B cell (primary cell): ENCODE measurements at regions not wholly inside any gene's neighbourhood (a gene's known extent, or its start where the extent isn't known, plus 50 kb on each side); places are given as distances from the start of the nearest gene placed in this dataset.

Experiments used
- ATAC-seq: fragments of 200-7000 bp; cut with Tn5 transposase; one replicate; pipeline ENCODE4 v1.10.0; 2021; ENCODE audit warnings: low read depth, mild to moderate bottlenecking, moderate number of reproducible peaks, moderate library complexity
- CTCF ChIA-PET: fragments of 350-600 bp; sonication (Branson Sonifier 250); formaldehyde crosslinking; loops from one replicate; lab custom pipeline; 2021; ENCODE audit warnings: antibody characterized with exemption, inconsistent platforms; lab: Charles Lee
- POLR2A ChIA-PET: fragments of 350-600 bp; sonication (Branson Sonifier 250); formaldehyde crosslinking; loops from one replicate; lab custom pipeline; 2021; ENCODE audit warnings: antibody characterized with exemption; lab: Charles Lee
- DNase-seq: peaks from one replicate; pipeline ENCODE4 v3.0.0; 2013
- H2AFZ ChIP-seq: 2 replicates; pipeline ENCODE4 v1.6.1; 2012; ENCODE audit warnings: mild to moderate bottlenecking, low read depth, low read length; ENCODE audit not compliant: insufficient read depth, poor library complexity, severe bottlenecking
- H3K27ac ChIP-seq, 2 donors: 1 replicate in 1 of 2; 2 replicates in 1 of 2; pipeline ENCODE4 v1.5.1; 2012 to 2013; ENCODE audit warnings: low read length in 2 of 2, mild to moderate bottlenecking in 2 of 2, moderate library complexity in 1 of 2
- H3K27me3 ChIP-seq, 4 experiments: fragments of 200-600 bp in 1 of 4; sonication (generic) in 1 of 4; replicated peaks in 1 of 4; 1 replicate in 2 of 4; 2 replicates in 2 of 4; pipeline versions ENCODE4 v1.6.1 to v1.7.0; 2013 to 2016; ENCODE audit warnings: low read length in 3 of 4, mild to moderate bottlenecking in 2 of 4, mixed read lengths in 1 of 4, moderate library complexity in 1 of 4; ENCODE audit not compliant: insufficient read depth in 4 of 4, control insufficient read depth in 3 of 4; ENCODE audit errors: control extremely low read depth in 1 of 4
- H3K36me3 ChIP-seq, 2 experiments: replicated peaks in 1 of 2; 1 replicate in 1 of 2; 2 replicates in 1 of 2; pipeline versions ENCODE4 v1.6.1 to v1.7.1; 2013; ENCODE audit warnings: low read length in 1 of 2; ENCODE audit not compliant: insufficient read depth in 2 of 2, control insufficient read depth in 1 of 2; ENCODE audit errors: control extremely low read depth in 1 of 2, extremely low read depth in 1 of 2
- H3K4me1 ChIP-seq, 2 donors: fragments of 200-600 bp in 1 of 2; sonication (generic) in 1 of 2; 1 replicate in 1 of 2; 2 replicates in 1 of 2; pipeline versions ENCODE4 v1.5.1 to v1.6.1; 2013 to 2017; ENCODE audit warnings: low read length in 2 of 2; ENCODE audit not compliant: control insufficient read depth in 2 of 2, insufficient read depth in 2 of 2
- H3K4me2 ChIP-seq: replicated peaks from 2 replicates; pipeline ENCODE3; 2012; ENCODE audit warnings: mild to moderate bottlenecking, low read depth, low read length; ENCODE audit not compliant: poor library complexity, severe bottlenecking
- H3K4me3 ChIP-seq, 5 experiments: fragments of 200-600 bp in 1 of 5; sonication (generic) in 1 of 5; 1 replicate in 3 of 5; 2 replicates in 2 of 5; pipeline versions ENCODE4 v1.5.1 to v1.7.0; 2011 to 2016; ENCODE audit warnings: low read length in 4 of 5, mild to moderate bottlenecking in 4 of 5, low read depth in 2 of 5, control low read depth in 1 of 5, moderate library complexity in 1 of 5; ENCODE audit not compliant: insufficient read depth in 1 of 5; ENCODE audit errors: control extremely low read depth in 1 of 5, extremely low read depth in 1 of 5
- H3K79me2 ChIP-seq: fragments of 200-600 bp; sonication (generic); one replicate; pipeline ENCODE4 v1.6.0; 2016; ENCODE audit warnings: low read length; ENCODE audit not compliant: control insufficient read depth, insufficient read depth
- H3K9ac ChIP-seq: fragments of 200-600 bp; sonication (generic); 2 replicates; pipeline ENCODE4 v1.6.1; 2017; ENCODE audit warnings: mild to moderate bottlenecking, low read length, moderate library complexity
- H3K9me3 ChIP-seq, 3 donors: one replicate each; pipeline versions ENCODE4 v1.6.1 to v1.7.1; 2013; ENCODE audit warnings: low read length in 2 of 3; ENCODE audit not compliant: control insufficient read depth in 2 of 3, insufficient read depth in 1 of 3; ENCODE audit errors: control extremely low read depth in 1 of 3
- H4K20me1 ChIP-seq: 2 replicates; pipeline ENCODE4 v1.6.0; 2012; ENCODE audit warnings: mild to moderate bottlenecking, low read length; ENCODE audit not compliant: insufficient read depth, control insufficient read depth, poor library complexity, severe bottlenecking
- H3K27ac Mint-ChIP-seq: one replicate; pipeline ENCODE4 v1.8.0; 2021; ENCODE audit warnings: mixed read lengths
- H3K27me3 Mint-ChIP-seq: one replicate; pipeline ENCODE4 v1.8.0; 2021; ENCODE audit warnings: mixed read lengths
- H3K4me1 Mint-ChIP-seq: one replicate; pipeline ENCODE4 v1.8.0; 2021; ENCODE audit warnings: mixed read lengths
- H3K4me3 Mint-ChIP-seq: one replicate; pipeline ENCODE4 v1.8.0; 2021; ENCODE audit warnings: mixed read lengths
- H3K9me3 Mint-ChIP-seq: one replicate; pipeline ENCODE4 v1.8.0; 2022; ENCODE audit warnings: mixed read lengths; ENCODE audit not compliant: insufficient read depth
- CTCF ChIP-seq: fragments of 200-600 bp; IDR thresholded peaks from one replicate; pipeline ENCODE4 v1.8.0; 2022; ENCODE audit warnings: antibody characterized with exemption, mild to moderate bottlenecking
- EZH2 ChIP-seq: IDR thresholded peaks from 2 replicates; pipeline ENCODE4 v1.6.1; 2012; ENCODE audit warnings: borderline replicate concordance, low read depth, mild to moderate bottlenecking, moderate library complexity, low read length; ENCODE audit not compliant: insufficient read depth, poor library complexity, severe bottlenecking
- WGBS: methylation state at CpG from one replicate; pipeline ENCODE4 v1.1.5; 2013; ENCODE audit warnings: missing lambda C conversion rate; ENCODE audit not compliant: insufficient coverage; 5-methylcytosine and 5-hydroxymethylcytosine counted together
- intact Hi-C: fragments of 100-400 bp; cut with micrococcal nuclease; formaldehyde crosslinking; loops from one replicate; pipeline ENCODE4 v1.10.0; 2022

- H3K27ac Mint-ChIP-seq, result no peak overlapping the region
- H3K27me3 ChIP-seq, result peaks cover 0 to 3% (median 0%) of the 10 kb centered on the region in 4 experiments
- WGBS, result 100% methylated on average over 1 of the region's 1 CpG
Observed at GRCh38 chr4:16344853-16345252, 118.6 kb upstream of the TAPT1 start.

GRCh38 chr4:16337936-16338335 lies 111.7 kb upstream of the TAPT1 start:
- CTCF ChIA-PET, result no interaction called here
- no peak overlapping the region for H3K4me2 ChIP-seq
- H3K27ac ChIP-seq, result no peak overlapping the region
- intact Hi-C loops, result no loop called here
- no peaks in the 10 kb centered on the region for H3K9me3 ChIP-seq
- peaks cover 7% of the 10 kb centered on the region for H3K27me3 Mint-ChIP-seq
- no peaks in the 10 kb centered on the region for H3K4me1 ChIP-seq
- H2AFZ ChIP-seq, result no peak overlapping the region
- H4K20me1 ChIP-seq, result no peaks in the 10 kb centered on the region
- H3K4me3 Mint-ChIP-seq, result no peak overlapping the region
- no peaks in the 10 kb centered on the region for H3K9me3 Mint-ChIP-seq
- no peak for TF ChIP-seq EZH2
- no peak for TF ChIP-seq CTCF
- no peak overlapping the region for H3K4me3 ChIP-seq
- WGBS, result 100% methylated on average over 1 of the region's 2 CpGs
- H3K79me2 ChIP-seq, result no peaks in the 10 kb centered on the region
- H3K36me3 ChIP-seq, result no peaks in the 10 kb centered on the region
- H3K27ac Mint-ChIP-seq, result no peak overlapping the region
- H3K4me1 Mint-ChIP-seq, result no peaks in the 10 kb centered on the region
- no peak overlapping the region for H3K9ac ChIP-seq
- POLR2A ChIA-PET, result no interaction called here
- DNase-seq (no peak), ATAC-seq (no peak)
- no peaks in the 10 kb centered on the region for H3K27me3 ChIP-seq

More at GRCh38 chr4:16344853-16345252, 118.6 kb upstream of the TAPT1 start:
- Histone ChIP-seq H3K4me1 (no peaks in the 10 kb centered on the region), H3K79me2 (no peaks in the 10 kb centered on the region), H2AFZ (no peak overlapping the region), H3K9me3 (no peaks in the 10 kb centered on the region), H3K36me3 (no peaks in the 10 kb centered on the region), H3K4me2 (no peak overlapping the region), H3K4me3 (no peak overlapping the region), H3K27ac (no peak overlapping the region), H3K9ac (no peak overlapping the region), H4K20me1 (no peaks in the 10 kb centered on the region)
- ChIA-PET POLR2A (no interaction called here), CTCF (no interaction called here)
- intact Hi-C loops, result no loop called here
- H3K4me1 Mint-ChIP-seq, result no peaks in the 10 kb centered on the region
- H3K4me3 Mint-ChIP-seq, result no peak overlapping the region
- H3K9me3 Mint-ChIP-seq, result no peaks in the 10 kb centered on the region
- H3K27me3 Mint-ChIP-seq, result peaks cover 15% of the 10 kb centered on the region
- DNase-seq (no peak), ATAC-seq (no peak)
- TF ChIP-seq EZH2 (no peak), CTCF (no peak)
